Adipose tissue (tissue), 3 donors: ENCODE measurements at regions not wholly inside any gene's neighbourhood (a gene's known extent, or its start where the extent isn't known, plus 50 kb on each side); places are given as distances from the start of the nearest gene placed in this dataset.

ENCODE experiments used
- H3K27ac ChIP-seq: one replicate; pipeline ENCODE4 v1.5.1; 2013; ENCODE audit warnings: low read depth, low read length
- WGBS, 3 donors: extraction: QIAGEN DNeasy Blood & Tissue Kit; methylation state at CpG; one replicate each; pipeline ENCODE4 v1.1.7; 2013; 5-methylcytosine and 5-hydroxymethylcytosine counted together
- donor health status: healthy with polysubstance abuse.
- donor health status: Bipolar disorder and iron deficiency.
- donor health status: healthy.

GRCh38 chr2:176646033-176646615 lies 376.9 kb downstream of the MTX2 start:
- WGBS, 3 donors = 85 to 93% (median 90%) methylated on average over 5 of the region's 5 CpGs
- no peak overlapping the region for H3K27ac ChIP-seq

- WGBS, 3 donors = 71 to 92% (median 89%) methylated on average over 11 of the region's 11 CpGs
- H3K27ac ChIP-seq = no peak overlapping the region
These were observed 378.3 kb downstream of the MTX2 start for GRCh38 chr2:176647325-176648165.

GRCh38 chr2:176648700-176649297 lies 379.6 kb downstream of the MTX2 start:
- WGBS, 3 donors = 75 to 85% (median 83%) methylated on average over 8 of the region's 8 CpGs
- H3K27ac ChIP-seq = no peak overlapping the region

GRCh38 chr2:176650104-176650837 lies 381.0 kb downstream of the MTX2 start:
- WGBS, 3 donors = 80 to 85% (median 80%) methylated on average over 4 of the region's 4 CpGs
- no peak overlapping the region for H3K27ac ChIP-seq

- 77 to 90% (median 89%) methylated on average over 13 of the region's 13 CpGs for WGBS, 3 donors
- no peak overlapping the region for H3K27ac ChIP-seq
These were observed 381.8 kb downstream of the MTX2 start for GRCh38 chr2:176650838-176651555.

- no peak overlapping the region for H3K27ac ChIP-seq
- WGBS, 3 donors = 47 to 51% (median 50%) methylated on average over 9 of the region's 9 CpGs
These were observed 383.3 kb downstream of the MTX2 start for GRCh38 chr2:176652300-176653182.

- H3K27ac ChIP-seq = no peak overlapping the region
- WGBS, 3 donors = 29 to 32% (median 29%) methylated on average over 10 of the region's 10 CpGs
These were observed 384.5 kb downstream of the MTX2 start for GRCh38 chr2:176653479-176654443.

- WGBS, 3 donors = 55 to 76% (median 58%) methylated on average over 2 of the region's 2 CpGs
- H3K27ac ChIP-seq = no peak overlapping the region
These were observed 387.0 kb downstream of the MTX2 start for GRCh38 chr2:176656038-176656775.

GRCh38 chr2:176656776-176657140 lies 387.5 kb downstream of the MTX2 start:
- 71 to 94% (median 86%) methylated on average over 2 of the region's 2 CpGs for WGBS, 3 donors
- no peak overlapping the region for H3K27ac ChIP-seq

- 61 to 65% (median 65%) methylated on average over 2 of the region's 2 CpGs for WGBS, 3 donors
- no peak overlapping the region for H3K27ac ChIP-seq
These were observed 388.2 kb downstream of the MTX2 start for GRCh38 chr2:176657393-176657792.

- no peak overlapping the region for H3K27ac ChIP-seq
- WGBS, 3 donors = 74 to 87% (median 77%) methylated on average over 4 of the region's 4 CpGs
These were observed 389.5 kb downstream of the MTX2 start for GRCh38 chr2:176658708-176659107.

GRCh38 chr2:176662753-176663152 lies 393.5 kb downstream of the MTX2 start:
- WGBS, 3 donors = 76 to 82% (median 80%) methylated on average over 2 of the region's 2 CpGs
- H3K27ac ChIP-seq = no peak overlapping the region

- 67 to 83% (median 80%) methylated on average over 4 of the region's 4 CpGs for WGBS, 3 donors
- no peak overlapping the region for H3K27ac ChIP-seq
These were observed 395.2 kb downstream of the MTX2 start for GRCh38 chr2:176664478-176664877.

- 93 to 100% (median 96%) methylated on average over 1 of the region's 1 CpG for WGBS, 3 donors
These were observed 395.8 kb downstream of the MTX2 start for GRCh38 chr2:176665086-176665485.

GRCh38 chr2:176668912-176669311 lies 399.7 kb downstream of the MTX2 start:
- H3K27ac ChIP-seq = no peak overlapping the region

More at GRCh38 chr2:176665086-176665485, 395.8 kb downstream of the MTX2 start:
- H3K27ac ChIP-seq = no peak overlapping the region
